RWPE2 (cell line): ENCODE measurements at regions not wholly inside any gene's neighbourhood (a gene's known extent, or its start where the extent isn't known, plus 50 kb on each side); places are given as distances from the start of the nearest gene placed in this dataset.

Source experiments
- ATAC-seq: fragments of 200-7000 bp; cut with Tn5 transposase; 3 replicates; pipeline ENCODE4 v1.9.1; 2021; ENCODE audit warnings: low read depth
- DNase-seq: peaks from one replicate; pipeline ENCODE4 v3.0.0-alpha.2; 2020; ENCODE audit warnings: low spot score
- H3K27ac ChIP-seq: fragments of 450-650 bp; 2 replicates; pipeline ENCODE4 v1.5.1; 2017; ENCODE audit warnings: mild to moderate bottlenecking; ENCODE audit not compliant: poor library complexity, severe bottlenecking
- H3K27me3 ChIP-seq: fragments of 250-450 bp; sonication (Bioruptor Pico); 2 replicates; pipeline ENCODE4 v1.5.1; 2021; ENCODE audit warnings: mild to moderate bottlenecking, moderate library complexity; ENCODE audit not compliant: insufficient read depth, poor library complexity, severe bottlenecking
- H3K36me3 ChIP-seq: fragments of 250-450 bp; sonication (Bioruptor Pico); 2 replicates; pipeline ENCODE4 v1.5.1; 2020; ENCODE audit warnings: low read depth, mild to moderate bottlenecking, moderate library complexity
- H3K4me1 ChIP-seq: fragments of 250-450 bp; sonication (Bioruptor Pico); 2 replicates; pipeline ENCODE4 v1.5.1; 2021; ENCODE audit warnings: mild to moderate bottlenecking, moderate library complexity; ENCODE audit not compliant: insufficient read depth, poor library complexity, severe bottlenecking
- H3K4me3 ChIP-seq: fragments of 250-450 bp; sonication (Bioruptor Pico); 2 replicates; pipeline ENCODE4 v1.5.1; 2021; ENCODE audit warnings: mild to moderate bottlenecking, moderate library complexity; ENCODE audit not compliant: severe bottlenecking
- H3K9me3 ChIP-seq: fragments of 250-450 bp; sonication (Bioruptor Pico); 2 replicates; pipeline ENCODE4 v1.5.1; 2021; ENCODE audit warnings: mild to moderate bottlenecking, moderate library complexity; ENCODE audit not compliant: severe bottlenecking
- TF ChIP-seq, protein P1 (sequence below): fragments of 450-650 bp; IDR thresholded peaks from one replicate; pipeline ENCODE4 v1.5.1; 2017; ENCODE audit warnings: mild to moderate bottlenecking, moderate library complexity; ENCODE audit not compliant: poor library complexity, severe bottlenecking

DNA sequence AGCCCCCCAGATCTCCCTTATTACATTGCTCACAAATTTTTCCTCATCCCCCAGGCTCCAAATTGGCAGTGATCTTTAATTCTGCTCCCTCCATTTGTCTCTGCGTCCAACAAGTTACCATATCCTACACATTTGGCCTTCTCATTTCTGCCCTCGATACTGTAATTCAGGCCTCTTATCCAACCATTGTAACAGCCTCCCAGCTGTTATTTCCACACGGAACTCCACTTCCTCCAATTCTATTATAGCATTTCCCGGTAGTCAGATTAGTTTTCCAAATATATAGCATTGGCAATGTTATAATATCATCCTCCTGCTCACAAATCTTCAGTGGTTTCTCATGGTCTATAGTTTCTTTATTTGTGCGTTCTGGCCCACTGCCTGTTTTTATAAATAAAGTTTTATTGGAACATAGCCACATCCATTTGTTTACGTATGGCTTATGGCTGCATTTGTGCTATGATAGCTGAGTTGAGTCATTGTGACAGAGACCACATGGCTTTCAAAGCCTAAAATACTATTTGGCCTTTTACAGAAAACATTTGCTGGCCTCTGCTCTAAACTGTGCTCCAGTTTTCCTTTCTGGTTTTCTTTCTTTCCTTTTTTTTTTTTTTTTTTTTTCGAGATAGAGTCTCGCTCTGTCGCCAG is 126.5 kb upstream of the ZNF438 start:
- ATAC-seq (no peak), DNase-seq (no peak)
- Histone ChIP-seq H3K4me3 (no peak overlapping the region), H3K27ac (no peak overlapping the region), H3K27me3 (no peaks in the 10 kb centered on the region), H3K36me3 (no peaks in the 10 kb centered on the region), H3K4me1 (peaks cover 2% of the 10 kb centered on the region), H3K9me3 (no peaks in the 10 kb centered on the region)
- TF ChIP-seq, protein P1, sequence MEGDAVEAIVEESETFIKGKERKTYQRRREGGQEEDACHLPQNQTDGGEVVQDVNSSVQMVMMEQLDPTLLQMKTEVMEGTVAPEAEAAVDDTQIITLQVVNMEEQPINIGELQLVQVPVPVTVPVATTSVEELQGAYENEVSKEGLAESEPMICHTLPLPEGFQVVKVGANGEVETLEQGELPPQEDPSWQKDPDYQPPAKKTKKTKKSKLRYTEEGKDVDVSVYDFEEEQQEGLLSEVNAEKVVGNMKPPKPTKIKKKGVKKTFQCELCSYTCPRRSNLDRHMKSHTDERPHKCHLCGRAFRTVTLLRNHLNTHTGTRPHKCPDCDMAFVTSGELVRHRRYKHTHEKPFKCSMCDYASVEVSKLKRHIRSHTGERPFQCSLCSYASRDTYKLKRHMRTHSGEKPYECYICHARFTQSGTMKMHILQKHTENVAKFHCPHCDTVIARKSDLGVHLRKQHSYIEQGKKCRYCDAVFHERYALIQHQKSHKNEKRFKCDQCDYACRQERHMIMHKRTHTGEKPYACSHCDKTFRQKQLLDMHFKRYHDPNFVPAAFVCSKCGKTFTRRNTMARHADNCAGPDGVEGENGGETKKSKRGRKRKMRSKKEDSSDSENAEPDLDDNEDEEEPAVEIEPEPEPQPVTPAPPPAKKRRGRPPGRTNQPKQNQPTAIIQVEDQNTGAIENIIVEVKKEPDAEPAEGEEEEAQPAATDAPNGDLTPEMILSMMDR = no peak

DNA sequence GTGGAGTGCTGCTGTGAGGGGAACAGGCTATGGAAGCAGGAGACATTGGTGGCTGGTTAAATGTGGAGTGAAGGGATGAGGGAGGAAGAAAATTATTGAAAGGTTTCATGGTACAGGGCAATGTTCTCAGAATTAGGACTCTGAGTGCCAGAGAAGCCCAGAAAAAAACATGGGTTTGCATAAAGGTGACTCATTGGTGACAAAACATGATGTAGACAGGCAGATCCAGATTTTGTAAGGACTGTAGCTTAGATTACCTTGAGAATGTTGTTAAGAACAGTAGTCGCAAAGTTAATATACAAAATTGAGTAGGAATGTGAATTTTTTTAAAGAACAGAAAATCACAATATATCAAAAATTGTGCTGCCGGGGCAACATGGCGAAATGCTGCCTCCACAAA is 134.9 kb upstream of the ZNF438 start:
- Histone ChIP-seq H3K27ac (no peak overlapping the region), H3K4me3 (no peak overlapping the region), H3K4me1 (no peaks in the 10 kb centered on the region), H3K36me3 (no peaks in the 10 kb centered on the region), H3K27me3 (no peaks in the 10 kb centered on the region), H3K9me3 (no peaks in the 10 kb centered on the region)
- no peak for DNase-seq
- no peak for ATAC-seq
- TF ChIP-seq, protein P1 = no peak

DNA sequence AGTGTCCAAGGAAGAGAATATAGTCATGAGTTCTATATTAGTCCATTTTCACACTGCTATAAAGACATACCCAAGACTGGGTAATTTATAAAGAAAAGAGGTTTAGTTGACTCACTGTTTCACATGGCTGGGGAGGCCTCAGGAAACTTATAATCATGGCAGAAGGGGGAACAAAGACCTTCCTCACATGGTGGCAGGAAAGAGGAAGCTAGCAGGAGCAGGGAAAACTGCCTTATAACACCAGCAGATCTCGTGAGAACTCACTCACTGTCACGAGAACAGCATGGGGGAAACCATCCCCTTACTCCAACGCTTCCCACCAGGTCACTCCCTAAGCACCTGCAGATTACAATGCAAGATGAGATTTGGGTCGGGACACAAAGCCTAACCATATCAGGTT is 139.0 kb upstream of the ZNF438 start:
- no peaks in the 10 kb centered on the region for H3K4me1 ChIP-seq
- H3K27me3 ChIP-seq = no peaks in the 10 kb centered on the region
- ATAC-seq (no peak), DNase-seq (no peak)
- TF ChIP-seq, protein P1 = no peak
- no peak overlapping the region for H3K27ac ChIP-seq
- H3K9me3 ChIP-seq = peaks cover 6% of the 10 kb centered on the region
- no peaks in the 10 kb centered on the region for H3K36me3 ChIP-seq
- H3K4me3 ChIP-seq = no peak overlapping the region

DNA sequence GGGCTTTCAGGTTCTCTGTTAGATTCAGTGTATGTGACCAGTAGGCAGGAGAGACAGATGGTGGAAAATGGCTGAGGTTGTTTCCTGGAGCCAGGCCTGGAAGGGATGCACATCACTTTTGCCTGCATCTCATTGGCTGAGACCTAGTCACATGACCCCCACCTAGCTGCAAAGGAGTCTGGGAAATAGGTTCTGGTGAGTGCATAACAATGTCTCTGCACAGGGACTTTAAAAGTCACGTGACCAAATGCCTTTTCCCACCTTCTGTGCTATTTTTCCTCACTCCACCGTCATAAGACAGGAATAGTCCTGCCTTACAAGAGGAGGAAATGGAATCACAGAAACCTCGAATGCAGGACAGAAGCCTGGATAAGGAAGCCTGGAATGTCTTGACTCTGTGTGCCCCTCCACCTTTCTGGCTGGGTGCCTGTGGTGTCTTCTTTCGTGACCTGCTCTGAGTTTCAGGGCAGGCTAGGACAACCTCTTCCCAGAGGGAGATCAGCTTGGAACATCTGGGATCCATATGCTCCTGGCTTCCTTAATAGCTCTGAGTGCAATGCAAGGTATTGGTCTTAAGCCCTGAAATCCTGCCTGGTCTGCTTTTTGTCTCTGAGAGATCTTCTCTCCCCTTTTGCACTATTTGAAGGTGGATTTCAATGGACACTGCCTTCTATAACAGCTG is 139.9 kb upstream of the ZNF438 start:
- Histone ChIP-seq H3K9me3 (peaks cover 6% of the 10 kb centered on the region), H3K36me3 (no peaks in the 10 kb centered on the region), H3K27me3 (no peaks in the 10 kb centered on the region), H3K27ac (no peak overlapping the region), H3K4me3 (no peak overlapping the region), H3K4me1 (no peaks in the 10 kb centered on the region)
- DNase-seq (no peak), ATAC-seq (no peak)
- TF ChIP-seq, protein P1 = no peak

DNA sequence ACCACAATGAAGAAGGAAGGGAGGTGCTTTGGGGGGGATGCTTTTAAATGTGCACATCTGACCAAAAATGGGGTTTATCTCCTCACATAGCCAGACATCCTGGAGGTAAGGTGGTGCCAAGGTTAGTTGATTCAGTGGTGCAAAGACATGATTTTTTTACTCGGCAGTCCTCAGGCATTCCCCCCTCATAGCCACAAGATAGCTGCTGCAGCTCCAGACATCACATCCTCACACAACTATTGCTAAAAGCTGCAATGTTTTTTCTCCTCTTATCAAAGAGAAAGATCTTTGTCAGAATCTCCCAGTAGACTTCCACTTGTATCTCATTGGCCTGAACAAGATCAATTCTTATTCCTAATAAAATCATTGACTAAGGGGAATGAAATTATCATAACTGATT is 141.3 kb upstream of the ZNF438 start:
- H3K9me3 ChIP-seq = peaks cover 6% of the 10 kb centered on the region
- H3K36me3 ChIP-seq = no peaks in the 10 kb centered on the region
- DNase-seq (no peak), ATAC-seq (no peak)
- no peaks in the 10 kb centered on the region for H3K4me1 ChIP-seq
- no peak overlapping the region for H3K27ac ChIP-seq
- H3K27me3 ChIP-seq = no peaks in the 10 kb centered on the region
- TF ChIP-seq, protein P1 = no peak
- H3K4me3 ChIP-seq = no peak overlapping the region
